ENCODE measurements at regions not wholly inside any gene's neighbourhood (a gene's known extent, or its start where the extent isn't known, plus 50 kb on each side); places are given as distances from the start of the nearest gene placed in this dataset.

DNA sequence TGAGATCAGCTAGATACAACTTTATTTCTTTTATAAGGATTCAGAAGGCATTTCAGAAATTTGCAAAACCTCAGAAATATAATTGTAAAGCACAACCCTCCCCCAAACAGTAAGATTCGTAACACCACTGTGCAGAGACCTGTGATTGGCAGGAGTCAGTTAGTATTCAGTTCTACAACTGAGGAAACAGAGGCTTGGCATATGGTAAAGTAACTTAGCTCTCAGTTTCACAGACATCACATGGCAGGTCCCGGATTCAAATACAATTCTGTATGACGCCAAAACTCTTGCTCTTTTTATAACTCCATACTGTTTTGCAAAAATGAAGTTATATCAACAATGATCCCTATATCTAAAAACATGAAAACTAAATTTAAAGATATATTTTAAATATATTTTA, 225.6 kb upstream of the LMCD1 start:
- DNase-seq (ENCODE audit: low read depth, low spot score) (no peak), FAIRE-seq (no peak)
- Histone ChIP-seq H4K20me1 (replicated peaks; ENCODE audit: control insufficient read depth, extremely low read depth, insufficient read depth, low read length) (no peaks in the 10 kb centered on the region), H3K79me2 (ENCODE audit: control insufficient read depth, insufficient read depth, low read length) (no peaks in the 10 kb centered on the region), H3K36me3 (ENCODE audit: control insufficient read depth in 2 of 2, extremely low read depth in 1 of 2, insufficient read depth in 2 of 2, low read length in 2 of 2) (no peaks in the 10 kb centered on the region), H3K4me1 (ENCODE audit: control insufficient read depth, extremely low read depth, insufficient read depth, low read length) (no peaks in the 10 kb centered on the region), H2AFZ (ENCODE audit: low read depth, low read length) (no peak overlapping the region), H3K9ac (replicated peaks; ENCODE audit: extremely low read depth, insufficient read depth, low read length) (no peak overlapping the region), H3K4me2 (ENCODE audit: insufficient read depth, low read length) (no peak overlapping the region), H3K4me3 (replicated peaks in 1 of 3; ENCODE audit: insufficient read depth in 1 of 3, low read depth in 1 of 3, low read length in 3 of 3) (no peak overlapping the region), H3K27ac (ENCODE audit: insufficient read depth, low read depth, low read length) (no peak overlapping the region), H3K9me1 (replicated peaks; ENCODE audit: control insufficient read depth, extremely low read depth, insufficient read depth, low read length) (no peaks in the 10 kb centered on the region), H3K9me3 (replicated peaks; ENCODE audit: control insufficient read depth, insufficient read depth, low read length) (no peaks in the 10 kb centered on the region), H3K27me3 (ENCODE audit: control insufficient read depth in 2 of 2, insufficient read depth in 2 of 2, low read length in 2 of 2) (no peaks in the 10 kb centered on the region)
- POLR2A ChIA-PET, result no interaction called here
- CTCF ChIA-PET, result interaction anchor here (1.1 to 1.2 kb wide), 3 partner anchors 14 to 36 kb away, joined by 3 read pairs; no protein-coding TSS in a partner anchor
- no TSS peak for BruUV-seq (replicated peaks)
- intact Hi-C loops (cut with micrococcal nuclease) (no loop called here), dilution Hi-C loops (cut with MboI; ENCODE audit: extremely low pct_ligation_motif_present, low sequenced_read_pairs) (no loop called here)
- TF ChIP-seq FOS (IDR thresholded peaks at IDR 0.05; ENCODE audit: borderline replicate concordance, insufficient read depth, low read length) (no peak), GATA2 (IDR thresholded peaks at IDR 0.05; ENCODE audit: insufficient read depth, insufficient read length, low read depth, low read length) (no peak), EZH2 (IDR thresholded peaks at IDR 0.05; ENCODE audit: borderline replicate concordance, low read depth, low read length, severe bottlenecking) (no peak), JUN (IDR thresholded peaks at IDR 0.05; ENCODE audit: borderline replicate concordance, insufficient read depth, insufficient read length, low read depth) (no peak), MYC (IDR thresholded peaks at IDR 0.05; ENCODE audit: low read depth, low read length) (no peak), POLR2A (IDR thresholded peaks at IDR 0.05; ENCODE audit: low read depth, low read length) (no peak), POLR2AphosphoS5 (IDR thresholded peaks at IDR 0.05; ENCODE audit: insufficient read depth, low read depth, low read length) (no peak)
- TF ChIP-seq, protein P1, sequence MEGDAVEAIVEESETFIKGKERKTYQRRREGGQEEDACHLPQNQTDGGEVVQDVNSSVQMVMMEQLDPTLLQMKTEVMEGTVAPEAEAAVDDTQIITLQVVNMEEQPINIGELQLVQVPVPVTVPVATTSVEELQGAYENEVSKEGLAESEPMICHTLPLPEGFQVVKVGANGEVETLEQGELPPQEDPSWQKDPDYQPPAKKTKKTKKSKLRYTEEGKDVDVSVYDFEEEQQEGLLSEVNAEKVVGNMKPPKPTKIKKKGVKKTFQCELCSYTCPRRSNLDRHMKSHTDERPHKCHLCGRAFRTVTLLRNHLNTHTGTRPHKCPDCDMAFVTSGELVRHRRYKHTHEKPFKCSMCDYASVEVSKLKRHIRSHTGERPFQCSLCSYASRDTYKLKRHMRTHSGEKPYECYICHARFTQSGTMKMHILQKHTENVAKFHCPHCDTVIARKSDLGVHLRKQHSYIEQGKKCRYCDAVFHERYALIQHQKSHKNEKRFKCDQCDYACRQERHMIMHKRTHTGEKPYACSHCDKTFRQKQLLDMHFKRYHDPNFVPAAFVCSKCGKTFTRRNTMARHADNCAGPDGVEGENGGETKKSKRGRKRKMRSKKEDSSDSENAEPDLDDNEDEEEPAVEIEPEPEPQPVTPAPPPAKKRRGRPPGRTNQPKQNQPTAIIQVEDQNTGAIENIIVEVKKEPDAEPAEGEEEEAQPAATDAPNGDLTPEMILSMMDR (IDR thresholded peaks at IDR 0.05; ENCODE audit: extremely low read depth in 1 of 2, insufficient read depth in 1 of 2, low read depth in 1 of 2, low read length in 2 of 2), result no peak
- TF ChIP-seq, protein P2, sequence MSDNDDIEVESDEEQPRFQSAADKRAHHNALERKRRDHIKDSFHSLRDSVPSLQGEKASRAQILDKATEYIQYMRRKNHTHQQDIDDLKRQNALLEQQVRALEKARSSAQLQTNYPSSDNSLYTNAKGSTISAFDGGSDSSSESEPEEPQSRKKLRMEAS (IDR thresholded peaks at IDR 0.05; ENCODE audit: insufficient read depth, insufficient read length), result no peak

Data from endothelial cell of umbilical vein (primary cell).